Karpas-422 (cell line): ENCODE measurements at regions not wholly inside any gene's neighbourhood (a gene's known extent, or its start where the extent isn't known, plus 50 kb on each side); places are given as distances from the start of the nearest gene placed in this dataset.

ENCODE experiments used
- DNase-seq: peaks from one replicate; pipeline ENCODE4 v3.0.0-alpha.2; 2015
- H2AFZ ChIP-seq: fragments of 200-600 bp; sonication (generic); 2 replicates; pipeline ENCODE4 v1.6.1; 2014; ENCODE audit warnings: antibody characterized with exemption, low read length, mixed read lengths
- H3K27ac ChIP-seq: fragments of 200-600 bp; sonication (generic); 2 replicates; pipeline ENCODE4 v1.5.1; 2014; ENCODE audit warnings: mild to moderate bottlenecking, low read length, moderate library complexity
- H3K27me3 ChIP-seq: fragments of 200-600 bp; sonication (generic); 2 replicates; pipeline ENCODE4 v1.6.1; 2014; ENCODE audit warnings: low read length, mixed read lengths
- H3K36me3 ChIP-seq: fragments of 200-600 bp; sonication (generic); 2 replicates; pipeline ENCODE4 v1.6.1; 2014; ENCODE audit warnings: low read length, mixed read lengths; ENCODE audit not compliant: insufficient read depth
- H3K4me1 ChIP-seq: fragments of 200-600 bp; sonication (generic); 2 replicates; pipeline ENCODE4 v1.6.1; 2014; ENCODE audit warnings: mild to moderate bottlenecking, low read length, mixed read lengths
- H3K4me2 ChIP-seq: fragments of 200-600 bp; sonication (generic); 2 replicates; pipeline ENCODE4 v1.6.1; 2014; ENCODE audit warnings: low read length, low read depth, mild to moderate bottlenecking; ENCODE audit not compliant: poor library complexity, severe bottlenecking
- H3K4me3 ChIP-seq: fragments of 200-600 bp; sonication (generic); 2 replicates; pipeline ENCODE4 v1.5.1; 2014; ENCODE audit warnings: mild to moderate bottlenecking, antibody characterized with exemption, low read length, mixed read lengths
- H3K79me2 ChIP-seq: fragments of 200-600 bp; sonication (generic); 2 replicates; pipeline ENCODE4 v1.6.1; 2014; ENCODE audit warnings: mild to moderate bottlenecking, low read length, mixed read lengths
- H3K9ac ChIP-seq: fragments of 200-600 bp; sonication (generic); 2 replicates; pipeline ENCODE4 v1.6.0; 2014; ENCODE audit warnings: low read length
- H3K9me2 ChIP-seq: fragments of 200-600 bp; sonication (generic), shearing (Covaris generic); replicated peaks from 2 replicates; pipeline ENCODE4 v1.6.0; 2014; ENCODE audit warnings: mild to moderate bottlenecking, low read length, moderate library complexity; ENCODE audit not compliant: insufficient read depth
- H3K9me3 ChIP-seq: fragments of 300-700, 200-600 bp; sonication (generic); 2 replicates; pipeline ENCODE4 v1.6.1; 2014; ENCODE audit warnings: low read length, mixed read lengths
- H4K20me1 ChIP-seq: fragments of 200-600 bp; sonication (generic); 2 replicates; pipeline ENCODE4 v1.6.1; 2014; ENCODE audit warnings: mild to moderate bottlenecking, antibody characterized with exemption, low read length, low read depth; ENCODE audit not compliant: insufficient read depth

DNA sequence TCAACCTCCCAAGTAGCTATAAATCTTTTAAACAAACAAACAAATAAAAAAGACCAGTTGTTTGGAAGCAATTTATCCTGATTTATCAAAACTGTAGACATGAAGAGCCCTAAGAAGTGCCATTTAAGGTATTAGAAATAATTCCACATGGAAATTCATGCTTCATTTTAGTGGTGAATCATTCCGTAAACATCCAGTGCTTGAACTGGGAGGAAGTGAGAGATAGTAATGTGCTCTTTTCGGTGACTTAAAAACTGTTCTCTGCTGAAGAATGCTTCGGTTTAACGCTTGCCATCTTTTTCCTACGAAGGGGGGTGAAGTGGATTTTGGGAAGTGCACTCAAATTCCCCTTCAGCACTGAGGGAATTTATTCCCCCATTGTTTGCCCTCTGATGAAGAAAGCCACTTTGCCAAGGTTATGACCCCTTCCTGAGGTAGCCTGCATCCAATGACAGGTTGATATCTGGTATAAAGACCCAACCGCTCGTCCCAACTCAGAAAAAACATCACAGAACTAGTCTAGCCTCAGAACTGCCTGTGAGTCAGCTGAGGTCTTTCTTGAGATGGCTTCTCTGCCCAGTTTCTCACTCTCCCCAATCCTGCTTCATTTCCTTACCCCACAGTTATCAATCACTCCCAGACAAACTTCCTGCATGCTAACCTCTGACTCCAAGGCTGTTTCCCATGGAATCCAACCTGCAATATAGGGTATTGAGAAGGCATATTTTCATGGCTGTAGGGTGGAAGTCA lies 244.1 kb downstream of the AEBP2 start:
- H3K36me3 ChIP-seq: no peaks in the 10 kb centered on the region
- no peaks in the 10 kb centered on the region for H3K4me1 ChIP-seq
- H3K9ac ChIP-seq: no peak overlapping the region
- H3K27me3 ChIP-seq: no peaks in the 10 kb centered on the region
- no peak overlapping the region for H3K4me3 ChIP-seq
- no peaks in the 10 kb centered on the region for H3K9me3 ChIP-seq
- no peak overlapping the region for H3K27ac ChIP-seq
- DNase-seq: no peak
- H3K4me2 ChIP-seq: no peak overlapping the region
- H4K20me1 ChIP-seq: no peaks in the 10 kb centered on the region
- H3K9me2 ChIP-seq: no peaks in the 10 kb centered on the region
- H2AFZ ChIP-seq: no peak overlapping the region
- no peaks in the 10 kb centered on the region for H3K79me2 ChIP-seq

GRCh38 chr12:19687371-19687770 lies 248.1 kb downstream of the AEBP2 start:
- Histone ChIP-seq H4K20me1 (no peaks in the 10 kb centered on the region), H3K36me3 (no peaks in the 10 kb centered on the region), H3K9me2 (no peaks in the 10 kb centered on the region), H3K4me2 (no peak overlapping the region), H3K27me3 (no peaks in the 10 kb centered on the region), H3K4me1 (no peaks in the 10 kb centered on the region), H3K79me2 (no peaks in the 10 kb centered on the region), H3K9ac (no peak overlapping the region), H3K4me3 (no peak overlapping the region), H3K9me3 (no peaks in the 10 kb centered on the region), H2AFZ (no peak overlapping the region), H3K27ac (no peak overlapping the region)
- DNase-seq: no peak

- no peaks in the 10 kb centered on the region for H3K9me3 ChIP-seq
- no peak overlapping the region for H2AFZ ChIP-seq
- no peak overlapping the region for H3K4me3 ChIP-seq
- H3K4me2 ChIP-seq: no peak overlapping the region
- H3K4me1 ChIP-seq: no peaks in the 10 kb centered on the region
- H3K27ac ChIP-seq: no peak overlapping the region
- H4K20me1 ChIP-seq: no peaks in the 10 kb centered on the region
- no peaks in the 10 kb centered on the region for H3K36me3 ChIP-seq
- no peak overlapping the region for H3K9ac ChIP-seq
- no peak for DNase-seq
- H3K9me2 ChIP-seq: no peaks in the 10 kb centered on the region
- H3K79me2 ChIP-seq: no peaks in the 10 kb centered on the region
- H3K27me3 ChIP-seq: no peaks in the 10 kb centered on the region
Observed at GRCh38 chr12:19688532-19688931, 249.2 kb downstream of the AEBP2 start.

GRCh38 chr12:19689226-19689625 lies 249.9 kb downstream of the AEBP2 start:
- Histone ChIP-seq H3K27me3 (no peaks in the 10 kb centered on the region), H3K36me3 (no peaks in the 10 kb centered on the region), H3K9me2 (no peaks in the 10 kb centered on the region), H3K9me3 (no peaks in the 10 kb centered on the region), H4K20me1 (no peaks in the 10 kb centered on the region), H3K79me2 (no peaks in the 10 kb centered on the region), H3K4me2 (no peak overlapping the region), H2AFZ (no peak overlapping the region), H3K27ac (no peak overlapping the region), H3K4me1 (no peaks in the 10 kb centered on the region), H3K4me3 (no peak overlapping the region), H3K9ac (no peak overlapping the region)
- no peak for DNase-seq

DNA sequence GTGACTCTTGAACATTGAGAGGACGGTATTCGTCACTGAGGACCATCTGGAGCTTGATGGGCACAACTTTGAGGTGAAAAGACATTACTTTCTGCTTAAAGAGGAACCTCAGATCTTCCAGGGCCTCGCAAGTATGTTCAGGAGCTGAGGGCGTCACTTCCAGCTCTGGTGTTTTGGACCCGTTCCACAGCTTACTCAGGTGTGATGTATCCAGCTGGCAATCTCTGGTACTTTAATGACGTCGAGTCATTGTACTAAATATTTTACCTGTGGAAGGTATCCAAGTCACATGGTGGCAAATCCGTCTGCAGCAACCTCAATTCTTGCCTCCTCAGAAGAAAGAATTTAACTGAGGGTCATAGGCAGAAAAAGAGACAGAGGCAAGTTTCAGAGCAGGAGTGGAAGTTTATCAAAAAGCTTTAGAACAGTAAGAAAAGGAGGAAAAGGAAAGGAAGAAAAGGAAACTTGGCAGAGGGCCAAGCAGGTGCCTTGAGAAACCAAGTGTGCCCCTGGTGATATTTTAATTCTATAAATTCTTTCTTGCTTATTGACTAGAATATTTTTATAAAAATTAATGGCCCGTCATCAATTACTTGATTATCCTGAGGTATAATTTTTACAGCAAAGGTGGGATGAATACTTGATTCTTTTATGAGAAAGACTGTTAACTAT lies 250.6 kb downstream of the AEBP2 start:
- no peaks in the 10 kb centered on the region for H4K20me1 ChIP-seq
- H3K36me3 ChIP-seq: no peaks in the 10 kb centered on the region
- H3K4me1 ChIP-seq: no peaks in the 10 kb centered on the region
- H3K27me3 ChIP-seq: no peaks in the 10 kb centered on the region
- no peak overlapping the region for H3K9ac ChIP-seq
- no peak overlapping the region for H2AFZ ChIP-seq
- no peak overlapping the region for H3K4me2 ChIP-seq
- H3K27ac ChIP-seq: no peak overlapping the region
- H3K9me2 ChIP-seq: no peaks in the 10 kb centered on the region
- H3K79me2 ChIP-seq: no peaks in the 10 kb centered on the region
- H3K4me3 ChIP-seq: no peak overlapping the region
- no peaks in the 10 kb centered on the region for H3K9me3 ChIP-seq
- no peak for DNase-seq

GRCh38 chr12:19692091-19692490 lies 252.8 kb downstream of the AEBP2 start:
- Histone ChIP-seq H3K9me2 (no peaks in the 10 kb centered on the region), H3K9me3 (no peaks in the 10 kb centered on the region), H3K36me3 (no peaks in the 10 kb centered on the region), H3K4me1 (no peaks in the 10 kb centered on the region), H2AFZ (no peak overlapping the region), H3K9ac (no peak overlapping the region), H3K27ac (no peak overlapping the region), H3K4me2 (no peak overlapping the region), H3K79me2 (no peaks in the 10 kb centered on the region), H4K20me1 (no peaks in the 10 kb centered on the region), H3K27me3 (no peaks in the 10 kb centered on the region), H3K4me3 (no peak overlapping the region)
- no peak for DNase-seq

DNA sequence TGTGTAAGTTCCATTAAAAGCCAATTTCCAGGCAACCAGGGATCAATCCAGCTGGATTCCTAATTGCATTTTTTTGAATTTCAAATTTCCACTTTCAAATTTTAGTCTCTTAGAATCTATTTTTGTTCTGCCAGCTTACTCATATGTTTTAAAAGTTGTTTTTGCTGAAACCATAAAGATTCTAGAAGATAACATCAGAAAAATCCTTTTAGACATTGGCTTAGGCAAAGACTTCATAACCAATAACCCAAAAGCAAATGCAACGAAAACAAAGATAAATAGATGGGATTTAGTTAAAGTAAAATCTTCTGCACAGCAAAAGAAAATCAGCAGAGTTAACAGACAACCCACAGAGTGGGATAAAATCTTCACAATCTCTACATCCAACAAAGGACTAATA lies 253.3 kb downstream of the AEBP2 start:
- no peak overlapping the region for H3K4me3 ChIP-seq

GRCh38 chr12:19694627-19695026 lies 255.3 kb downstream of the AEBP2 start:
- Histone ChIP-seq H3K9me2 (no peaks in the 10 kb centered on the region), H2AFZ (no peak overlapping the region), H4K20me1 (no peaks in the 10 kb centered on the region), H3K4me3 (no peak overlapping the region), H3K79me2 (no peaks in the 10 kb centered on the region), H3K27me3 (no peaks in the 10 kb centered on the region), H3K27ac (no peak overlapping the region), H3K4me2 (no peak overlapping the region), H3K36me3 (no peaks in the 10 kb centered on the region), H3K4me1 (no peaks in the 10 kb centered on the region), H3K9me3 (no peaks in the 10 kb centered on the region), H3K9ac (no peak overlapping the region)
- no peak for DNase-seq

More for the DNA sequence above, 253.3 kb downstream of the AEBP2 start:
- no peaks in the 10 kb centered on the region for H3K27me3 ChIP-seq
- H3K4me2 ChIP-seq: no peak overlapping the region
- no peak overlapping the region for H3K27ac ChIP-seq
- no peak for DNase-seq
- no peaks in the 10 kb centered on the region for H3K9me3 ChIP-seq
- H3K36me3 ChIP-seq: no peaks in the 10 kb centered on the region
- H3K9me2 ChIP-seq: no peaks in the 10 kb centered on the region
- H2AFZ ChIP-seq: no peak overlapping the region
- H3K79me2 ChIP-seq: no peaks in the 10 kb centered on the region
- no peaks in the 10 kb centered on the region for H4K20me1 ChIP-seq
- H3K4me1 ChIP-seq: no peaks in the 10 kb centered on the region
- no peak overlapping the region for H3K9ac ChIP-seq
